ENCODE measurements at regions not wholly inside any gene's neighbourhood (a gene's known extent, or its start where the extent isn't known, plus 50 kb on each side); places are given as distances from the start of the nearest gene placed in this dataset.

DNA sequence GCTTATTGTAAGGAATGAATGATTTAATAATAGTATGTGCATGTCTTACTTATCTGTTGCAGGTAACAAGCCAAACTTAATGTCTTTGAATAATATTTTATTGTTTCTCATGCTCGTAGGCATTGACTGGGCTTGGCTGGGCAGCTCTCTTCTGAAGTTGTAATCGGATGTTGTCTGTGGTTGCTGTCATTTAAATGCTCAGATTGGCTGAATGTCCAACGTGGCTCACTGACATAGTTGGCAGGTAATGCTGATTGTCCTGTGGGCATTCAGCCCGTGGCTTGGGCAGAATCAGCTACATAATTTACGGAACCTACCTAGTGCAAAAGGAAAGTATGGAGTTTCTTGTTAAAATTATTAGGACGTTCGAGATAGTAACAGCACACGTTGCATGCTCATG, 297.4 kb upstream of the GBE1 start:
- Histone ChIP-seq H3K36me3 (ENCODE audit: control insufficient read depth in 2 of 2, extremely low read depth in 1 of 2, insufficient read depth in 2 of 2, low read length in 2 of 2) (no peaks in the 10 kb centered on the region), H3K79me2 (ENCODE audit: control insufficient read depth, insufficient read depth, low read length) (no peaks in the 10 kb centered on the region), H3K27ac (ENCODE audit: control insufficient read depth, insufficient read depth, low read length) (no peak overlapping the region), H3K9me3 (ENCODE audit: control insufficient read depth, low read depth, low read length) (no peaks in the 10 kb centered on the region), H2AFZ (ENCODE audit: control insufficient read depth, low read length) (no peak overlapping the region), H4K20me1 (ENCODE audit: control insufficient read depth, extremely low read depth, insufficient read depth, low read length) (no peaks in the 10 kb centered on the region), H3K9ac (ENCODE audit: control insufficient read depth, extremely low read depth, insufficient read depth, low read length) (no peak overlapping the region), H3K4me3 (ENCODE audit: control insufficient read depth in 2 of 3, extremely low read depth in 1 of 3, insufficient read depth in 2 of 3, low read depth in 1 of 3, low read length in 3 of 3) (no peak overlapping the region), H3K27me3 (ENCODE audit: control insufficient read depth, extremely low read depth, insufficient read depth, low read length) (no peaks in the 10 kb centered on the region), H3K9me1 (ENCODE audit: control insufficient read depth, extremely low read depth, insufficient read depth, low read length) (no peaks in the 10 kb centered on the region), H3K4me2 (ENCODE audit: control insufficient read depth, extremely low read depth, insufficient read depth, low read depth, low read length) (no peak overlapping the region), H3K4me1 (ENCODE audit: control insufficient read depth, extremely low read depth, insufficient read depth, low read length) (peaks cover 13% of the 10 kb centered on the region)
- FAIRE-seq, result no peak
- TF ChIP-seq EZH2 (IDR thresholded peaks at IDR 0.05; ENCODE audit: low read length), result no peak
- TF ChIP-seq, protein P1, sequence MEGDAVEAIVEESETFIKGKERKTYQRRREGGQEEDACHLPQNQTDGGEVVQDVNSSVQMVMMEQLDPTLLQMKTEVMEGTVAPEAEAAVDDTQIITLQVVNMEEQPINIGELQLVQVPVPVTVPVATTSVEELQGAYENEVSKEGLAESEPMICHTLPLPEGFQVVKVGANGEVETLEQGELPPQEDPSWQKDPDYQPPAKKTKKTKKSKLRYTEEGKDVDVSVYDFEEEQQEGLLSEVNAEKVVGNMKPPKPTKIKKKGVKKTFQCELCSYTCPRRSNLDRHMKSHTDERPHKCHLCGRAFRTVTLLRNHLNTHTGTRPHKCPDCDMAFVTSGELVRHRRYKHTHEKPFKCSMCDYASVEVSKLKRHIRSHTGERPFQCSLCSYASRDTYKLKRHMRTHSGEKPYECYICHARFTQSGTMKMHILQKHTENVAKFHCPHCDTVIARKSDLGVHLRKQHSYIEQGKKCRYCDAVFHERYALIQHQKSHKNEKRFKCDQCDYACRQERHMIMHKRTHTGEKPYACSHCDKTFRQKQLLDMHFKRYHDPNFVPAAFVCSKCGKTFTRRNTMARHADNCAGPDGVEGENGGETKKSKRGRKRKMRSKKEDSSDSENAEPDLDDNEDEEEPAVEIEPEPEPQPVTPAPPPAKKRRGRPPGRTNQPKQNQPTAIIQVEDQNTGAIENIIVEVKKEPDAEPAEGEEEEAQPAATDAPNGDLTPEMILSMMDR (optimal IDR thresholded peaks at IDR 0.05 in 1 of 3, IDR thresholded peaks at IDR 0.05 in 1 of 3, conservative IDR thresholded peaks at IDR 0.05 in 1 of 3; ENCODE audit: extremely low read depth in 1 of 3, insufficient read depth in 2 of 3, low read length in 3 of 3), result no peak
- dilution Hi-C loops (cut with MboI; ENCODE audit: extremely low pct_ligation_motif_present, low sequenced_read_pairs), result no loop called here
- no peak for DNase-seq (ENCODE audit: low read depth, low spot score)

DNA sequence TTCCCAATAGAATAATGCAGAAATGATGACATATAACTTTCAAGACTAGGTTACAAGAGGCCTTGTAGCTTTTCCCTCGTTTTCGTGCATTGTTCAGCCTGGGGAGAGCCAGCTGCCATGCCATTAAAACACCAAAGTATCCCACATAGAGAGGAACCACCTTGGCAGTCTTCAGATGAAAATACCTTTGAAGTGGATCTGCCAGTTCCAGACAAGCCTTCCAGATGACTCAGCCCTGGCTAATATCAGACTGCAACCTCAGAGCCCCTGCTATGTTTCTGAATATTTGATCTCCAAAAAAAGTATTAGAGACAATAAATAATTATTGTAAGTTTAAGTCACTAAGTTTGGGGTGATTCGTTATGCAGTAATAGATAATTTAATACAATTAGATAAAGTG, 294.3 kb upstream of the GBE1 start:
- peak overlapping the region; percentile 49 for H3K4me2 ChIP-seq (ENCODE audit: control insufficient read depth, extremely low read depth, insufficient read depth, low read depth, low read length)
- no peaks in the 10 kb centered on the region for H3K9me3 ChIP-seq (ENCODE audit: control insufficient read depth, low read depth, low read length)
- no peak for TF ChIP-seq EZH2 (IDR thresholded peaks at IDR 0.05; ENCODE audit: low read length)
- TF ChIP-seq, protein P1 (optimal IDR thresholded peaks at IDR 0.05 in 1 of 3, IDR thresholded peaks at IDR 0.05 in 1 of 3, conservative IDR thresholded peaks at IDR 0.05 in 1 of 3; ENCODE audit: extremely low read depth in 1 of 3, insufficient read depth in 2 of 3, low read length in 3 of 3), result no peak
- dilution Hi-C loops (cut with MboI; ENCODE audit: extremely low pct_ligation_motif_present, low sequenced_read_pairs), result no loop called here
- no peaks in the 10 kb centered on the region for H3K36me3 ChIP-seq (ENCODE audit: control insufficient read depth in 2 of 2, extremely low read depth in 1 of 2, insufficient read depth in 2 of 2, low read length in 2 of 2)
- H3K4me3 ChIP-seq (ENCODE audit: control insufficient read depth in 2 of 3, extremely low read depth in 1 of 3, insufficient read depth in 2 of 3, low read depth in 1 of 3, low read length in 3 of 3), result no peak overlapping the region
- peak overlapping the region; percentile 73 for H2AFZ ChIP-seq (ENCODE audit: control insufficient read depth, low read length)
- H3K9me1 ChIP-seq (ENCODE audit: control insufficient read depth, extremely low read depth, insufficient read depth, low read length), result no peaks in the 10 kb centered on the region
- H3K9ac ChIP-seq (ENCODE audit: control insufficient read depth, extremely low read depth, insufficient read depth, low read length), result no peak overlapping the region
- no peak overlapping the region for H3K27ac ChIP-seq (ENCODE audit: control insufficient read depth, insufficient read depth, low read length)
- no peaks in the 10 kb centered on the region for H3K79me2 ChIP-seq (ENCODE audit: control insufficient read depth, insufficient read depth, low read length)
- peak; percentile 87 for FAIRE-seq
- DNase-seq (ENCODE audit: low read depth, low spot score), result no peak
- H3K4me1 ChIP-seq (ENCODE audit: control insufficient read depth, extremely low read depth, insufficient read depth, low read length), result peaks cover 15% of the 10 kb centered on the region
- H3K27me3 ChIP-seq (ENCODE audit: control insufficient read depth, extremely low read depth, insufficient read depth, low read length), result no peaks in the 10 kb centered on the region
- H4K20me1 ChIP-seq (ENCODE audit: control insufficient read depth, extremely low read depth, insufficient read depth, low read length), result no peaks in the 10 kb centered on the region

Data from keratinocyte (primary cell).